ENCODE measurements at regions not wholly inside any gene's neighbourhood (a gene's known extent, or its start where the extent isn't known, plus 50 kb on each side); places are given as distances from the start of the nearest gene placed in this dataset.

GRCh38 chr10:120019568-120019967, 127.0 kb downstream of the SEC23IP start:
- no peak for TF ChIP-seq CTCF (IDR thresholded peaks at IDR 0.05)
- no peak for TF ChIP-seq EP300 (IDR thresholded peaks at IDR 0.05)
